Upper lobe of left lung (tissue), 4 donors: ENCODE measurements at regions not wholly inside any gene's neighbourhood (a gene's known extent, or its start where the extent isn't known, plus 50 kb on each side); places are given as distances from the start of the nearest gene placed in this dataset.

Experiments used
- CTCF ChIP-seq, 6 experiments: fragments of 450-650 bp in 4 of 6; fragments of 200-600 bp in 2 of 6; sonication (generic) in 2 of 6; IDR thresholded peaks; one replicate each; pipeline ENCODE4 v1.5.1; 2016 to 2019; ENCODE audit warnings: antibody characterized with exemption in 6 of 6
- POLR2A ChIP-seq, 4 donors: fragments of 450-650 bp; IDR thresholded peaks; one replicate each; pipeline ENCODE4 v1.5.1; 2016 to 2017; ENCODE audit warnings: antibody characterized with exemption in 4 of 4, mild to moderate bottlenecking in 2 of 4

GRCh38 chr2:176843208-176843607 lies 369.4 kb upstream of the HNRNPA3 start:
- TF ChIP-seq CTCF (IDR thresholded peaks at IDR 0.05) (no peak), POLR2A (IDR thresholded peaks at IDR 0.05) (no peak)
